ENCODE measurements at regions not wholly inside any gene's neighbourhood (a gene's known extent, or its start where the extent isn't known, plus 50 kb on each side); places are given as distances from the start of the nearest gene placed in this dataset.

DNA sequence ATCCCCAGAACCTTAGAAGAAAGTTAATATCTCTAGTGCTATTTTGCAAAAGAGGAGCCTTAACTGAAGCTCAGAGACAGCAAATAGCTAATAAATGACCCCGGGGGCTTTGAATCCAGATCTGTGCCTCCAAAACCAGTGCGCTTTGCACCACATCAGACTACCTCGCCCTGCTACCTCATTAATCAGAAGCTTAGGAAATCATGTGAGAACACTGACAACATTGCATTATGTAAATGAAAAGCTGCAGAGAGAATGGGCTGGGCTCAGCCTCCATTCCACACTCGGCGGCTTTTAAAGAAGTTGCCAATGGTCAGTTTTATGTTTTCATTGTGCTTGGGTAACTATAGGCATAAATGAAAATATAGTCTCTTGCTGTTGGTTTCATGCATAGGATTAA lies 54.0 kb upstream of the STMND1 start:
- no peak for DNase-seq

GRCh38 chr6:17045581-17046322 lies 56.1 kb upstream of the STMND1 start:
- DNase-seq: peak; percentile 55

- DNase-seq: no peak
These were observed 58.7 kb upstream of the STMND1 start for GRCh38 chr6:17043148-17043522.

- DNase-seq: peak; percentile 4
These were observed 59.3 kb upstream of the STMND1 start for GRCh38 chr6:17042422-17043147.

DNA sequence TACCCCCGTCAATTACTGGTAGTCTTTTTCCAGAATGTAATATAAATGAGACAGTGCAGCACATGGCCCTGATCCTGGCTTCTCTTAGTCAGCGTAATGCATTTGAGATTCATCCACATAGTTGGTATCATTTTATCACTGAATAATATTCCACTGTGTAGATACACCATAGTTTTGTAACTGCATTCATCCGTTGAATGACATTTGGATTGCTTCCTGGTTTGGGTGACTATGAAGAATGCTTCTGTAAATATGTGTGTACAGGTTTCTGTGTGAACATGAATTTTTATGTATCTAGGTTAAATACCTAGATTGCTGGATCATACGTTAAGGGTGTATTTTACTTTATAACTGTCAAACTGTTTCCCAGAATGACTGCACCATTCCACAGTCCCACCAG lies 62.6 kb upstream of the STMND1 start:
- DNase-seq: no peak

DNA sequence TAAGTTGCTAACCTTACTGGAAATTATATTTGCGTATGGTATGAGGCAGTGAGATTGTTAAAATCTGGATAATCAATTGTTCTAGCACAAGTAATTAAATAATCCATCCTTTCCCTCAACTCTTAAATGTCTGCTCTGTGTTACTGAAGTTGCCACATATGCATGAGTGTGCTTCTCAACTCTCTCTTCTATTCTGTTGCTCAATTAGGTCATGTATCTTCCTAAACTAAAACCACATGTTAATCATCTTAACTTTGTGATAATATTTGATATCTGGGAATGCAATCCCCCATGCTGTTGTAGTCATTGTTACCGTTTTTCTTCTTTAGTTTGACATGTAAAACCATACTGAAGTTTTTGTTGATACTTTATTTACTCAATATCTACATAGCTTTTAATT lies 63.5 kb upstream of the STMND1 start:
- no peak for DNase-seq

DNA sequence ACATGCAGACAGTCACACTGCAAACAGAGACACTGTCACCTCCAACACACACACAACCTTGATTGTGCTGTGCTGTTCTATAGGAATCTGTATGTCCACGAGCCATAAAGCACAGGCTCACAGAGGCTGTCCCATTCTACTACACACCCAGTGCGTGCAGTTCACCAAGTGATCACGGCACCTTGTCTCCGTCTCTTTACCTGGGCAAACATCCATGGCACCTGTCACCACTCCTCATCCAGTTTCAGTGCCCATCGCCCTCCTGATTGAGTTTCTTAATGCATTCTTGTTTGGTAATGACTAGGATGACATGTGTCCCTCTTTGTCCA lies 65.8 kb upstream of the STMND1 start:
- no peak for DNase-seq

DNA sequence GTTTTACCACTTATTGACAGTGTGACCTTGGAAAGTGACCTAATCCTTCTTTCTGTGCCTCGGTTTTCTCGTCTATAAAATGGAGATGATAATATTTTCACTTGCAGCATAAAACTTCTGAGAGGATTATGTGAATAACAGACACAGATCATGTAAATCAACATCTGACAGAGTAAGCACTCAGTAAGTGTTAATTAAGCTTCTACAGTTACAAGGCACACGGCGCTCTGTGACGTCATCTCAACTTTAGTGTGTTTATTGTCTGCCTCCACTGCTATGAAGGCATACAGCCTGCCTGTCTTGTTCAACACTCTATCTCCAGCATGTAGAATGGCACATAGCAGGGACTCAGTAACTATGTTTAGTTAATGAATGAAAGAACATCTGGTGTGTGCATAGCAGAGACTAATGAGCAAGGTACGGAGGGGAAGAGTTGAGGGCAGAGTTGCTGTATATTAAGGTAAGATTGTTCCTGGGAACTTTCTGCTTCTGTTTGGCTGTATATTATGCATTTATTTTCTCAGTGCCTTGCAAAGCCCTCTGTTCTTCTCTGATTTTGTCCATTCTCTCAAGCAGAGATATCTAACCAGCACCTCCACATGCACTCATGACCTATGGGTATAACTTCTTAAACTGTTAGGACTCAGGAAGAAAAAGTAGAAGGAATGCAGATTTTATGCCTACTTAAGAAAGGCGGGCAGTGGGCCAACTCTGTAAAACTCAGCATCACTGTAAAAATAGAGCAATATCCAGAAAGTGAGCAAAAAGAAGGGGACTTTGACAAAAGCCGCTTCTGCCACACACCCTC lies 66.4 kb upstream of the STMND1 start:
- no peak for DNase-seq

DNA sequence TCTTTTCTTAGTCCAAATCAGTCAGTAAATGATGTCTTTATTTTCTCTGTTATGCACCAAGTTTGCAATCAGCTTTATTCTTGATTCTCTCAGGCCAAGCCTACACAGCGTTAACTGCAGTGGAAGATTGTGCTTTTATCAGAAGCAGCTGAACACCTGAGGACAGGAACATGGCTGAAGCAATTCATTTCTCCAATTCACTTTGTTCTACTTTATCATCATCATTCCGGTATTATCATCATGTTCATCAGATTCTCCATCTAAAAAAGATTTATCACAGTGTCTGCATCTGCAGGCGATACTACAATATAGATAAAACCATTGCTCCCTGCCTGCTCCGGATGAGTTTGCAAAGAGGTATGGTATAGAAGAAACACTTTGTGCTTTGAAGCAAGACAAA lies 68.1 kb upstream of the STMND1 start:
- DNase-seq: no peak

DNA sequence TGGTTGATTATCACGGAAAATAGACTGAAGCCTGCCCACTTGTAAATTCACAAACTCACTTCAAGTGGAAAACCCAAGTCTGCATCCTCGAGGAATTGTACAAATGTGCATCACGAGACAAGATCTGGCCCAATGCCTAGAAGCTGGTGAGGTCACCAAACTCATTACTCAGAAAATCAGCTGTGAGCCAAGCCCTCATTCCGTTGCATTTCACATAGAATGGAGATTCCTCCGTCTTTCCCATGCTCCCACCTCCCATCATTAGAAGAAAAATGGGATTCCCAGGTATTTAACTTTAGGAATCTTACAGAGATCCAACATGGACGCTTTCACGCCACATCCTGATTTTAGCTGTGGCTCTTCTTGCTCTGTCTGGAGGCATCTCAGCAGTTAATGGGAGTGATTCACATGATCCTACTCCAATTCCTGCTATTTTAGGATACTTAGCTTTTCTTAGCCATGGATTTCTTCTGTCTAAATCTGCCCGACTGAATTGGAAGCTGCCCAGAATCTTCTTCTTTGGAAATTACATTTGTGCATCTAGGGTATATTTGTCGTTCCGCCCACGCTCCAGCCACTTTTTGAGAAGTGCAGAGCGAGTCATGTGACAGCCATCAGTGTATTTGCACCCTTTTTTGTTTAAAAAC lies 68.7 kb upstream of the STMND1 start:
- peak; percentile 78 for DNase-seq

DNA sequence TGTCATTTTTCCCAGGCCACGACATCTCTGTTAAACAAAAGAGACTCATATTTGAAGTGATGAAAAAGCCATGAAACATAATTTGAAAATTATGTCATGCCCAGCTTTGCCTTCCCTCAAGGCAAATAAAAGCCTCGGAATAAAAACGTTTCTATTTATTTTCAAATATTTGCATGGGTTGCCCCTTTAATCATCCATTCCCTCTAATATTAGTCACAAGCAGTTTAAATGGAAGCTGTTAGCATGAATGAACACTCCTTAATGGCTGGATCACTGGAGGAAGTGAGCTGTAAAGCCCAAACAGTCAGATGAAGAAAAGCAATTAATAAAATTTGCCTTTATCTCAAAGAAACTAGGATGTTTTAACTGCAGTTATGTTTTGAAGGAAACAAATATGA lies 69.3 kb upstream of the STMND1 start:
- DNase-seq: peak; percentile 39

DNA sequence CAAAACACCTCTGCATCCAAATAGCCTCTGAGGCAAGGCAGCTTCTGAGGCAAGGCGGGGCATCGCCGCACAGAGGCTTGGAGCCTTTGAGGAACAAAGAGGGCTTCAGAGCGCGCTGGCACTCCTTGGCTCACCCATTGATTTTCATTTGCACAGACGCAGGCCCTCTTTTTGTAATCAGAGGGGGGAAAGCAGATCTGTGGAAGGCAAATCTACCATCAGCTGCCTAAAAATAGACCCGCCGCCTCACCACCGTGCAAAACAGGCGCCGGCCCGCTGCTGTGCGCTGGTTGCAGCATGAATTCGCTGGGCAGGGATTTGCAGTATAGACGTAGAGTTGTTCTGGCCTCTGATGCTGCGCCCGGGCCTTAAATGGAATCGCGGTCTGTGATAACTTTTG lies 69.9 kb upstream of the STMND1 start:
- no peak for DNase-seq

- DNase-seq: no peak
These were observed 74.4 kb upstream of the STMND1 start for GRCh38 chr6:17027441-17027840.

- no peak for DNase-seq
These were observed 79.2 kb upstream of the STMND1 start for GRCh38 chr6:17022604-17023003.

GRCh38 chr6:17021539-17021889 lies 80.3 kb upstream of the STMND1 start:
- no peak for DNase-seq

DNA sequence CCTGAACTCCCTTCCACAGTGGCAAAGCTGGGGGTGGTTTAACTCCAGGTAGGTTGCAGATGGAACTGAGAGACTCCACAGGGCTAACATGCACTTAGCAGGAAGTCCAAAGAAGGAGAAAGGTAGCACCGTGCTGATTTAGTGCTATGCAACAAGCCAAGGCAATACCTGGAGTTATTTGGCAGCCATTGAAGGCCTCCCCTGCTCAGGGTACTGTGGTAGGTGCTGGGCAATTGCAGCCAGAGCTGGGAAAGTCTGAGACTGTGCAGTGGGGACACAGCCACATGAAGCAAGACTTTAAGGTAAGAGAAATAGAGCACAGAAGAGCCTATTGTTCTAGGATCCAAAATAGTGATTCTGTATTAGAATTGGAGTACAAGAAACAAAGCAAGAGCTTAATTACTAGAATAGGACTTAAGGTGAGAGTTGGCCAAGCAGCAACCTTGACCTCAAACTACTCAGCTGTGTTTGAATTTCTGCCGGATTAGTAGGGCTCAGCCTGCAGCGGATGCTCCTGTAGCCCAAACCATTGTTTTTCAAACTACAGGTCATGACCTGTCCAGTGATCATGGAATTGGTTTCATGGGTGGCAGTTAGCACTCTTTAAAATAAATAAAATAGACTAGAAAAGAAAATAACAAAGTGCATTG lies 80.8 kb upstream of the STMND1 start:
- DNase-seq: no peak

GRCh38 chr6:17018425-17018824 lies 83.4 kb upstream of the STMND1 start:
- no peak for DNase-seq

DNA sequence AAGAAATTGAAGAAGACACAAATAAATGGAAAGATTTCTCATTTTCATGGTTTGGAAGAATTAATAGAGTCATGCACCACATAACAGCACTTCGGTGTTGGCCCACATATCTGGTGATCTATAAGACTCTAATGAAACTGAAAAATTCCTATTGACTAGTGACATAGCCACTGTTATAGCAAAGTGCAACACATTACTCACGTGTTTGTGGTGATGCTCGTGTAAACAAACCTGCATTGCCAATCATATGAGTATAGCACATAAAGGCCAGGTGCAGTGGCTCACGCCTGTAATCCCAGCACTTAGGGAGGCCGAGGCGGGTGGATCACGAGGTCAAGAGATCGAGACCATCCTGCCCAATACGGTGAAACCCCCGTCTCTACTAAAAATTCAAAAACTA lies 84.4 kb upstream of the STMND1 start:
- no peak for DNase-seq

- DNase-seq: no peak
These were observed 86.1 kb upstream of the STMND1 start for GRCh38 chr6:17015551-17016381.

DNA sequence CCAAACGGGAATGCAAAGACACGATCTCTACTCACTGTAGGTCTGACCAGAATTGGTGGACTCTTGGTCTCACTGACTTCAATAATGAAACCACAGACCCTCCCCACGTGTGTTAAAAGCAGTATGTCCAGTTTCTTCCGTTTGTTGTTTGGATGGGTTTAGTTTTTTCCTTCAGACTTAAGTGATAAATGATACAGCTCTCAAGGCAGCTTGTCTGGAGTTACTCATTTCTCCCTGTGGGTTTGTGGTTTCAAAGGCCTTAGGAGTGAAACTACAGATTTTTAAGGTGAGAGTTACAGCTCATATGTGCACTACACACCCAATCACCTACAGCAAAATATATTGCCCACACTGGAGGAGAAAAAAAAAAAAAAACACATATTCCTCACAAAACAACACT lies 86.7 kb upstream of the STMND1 start:
- no peak for DNase-seq

GRCh38 chr6:17013701-17014100 lies 88.1 kb upstream of the STMND1 start:
- DNase-seq: no peak

Data from NCI-H446 treated with DMSO at 0.1 percent for 48 hours (cell line).